Kidney capillary endothelial cell (primary cell): ENCODE measurements at regions not wholly inside any gene's neighbourhood (a gene's known extent, or its start where the extent isn't known, plus 50 kb on each side); places are given as distances from the start of the nearest gene placed in this dataset.
"Not testable (repeated sequence)": the region's sequence is repeated elsewhere in the genome, so short reads cannot be mapped to it uniquely, and the experiment has no call there.

ENCODE experiments used
- DNase-seq: peaks from one replicate; pipeline ENCODE4 v3.0.0-alpha.2; 2018; ENCODE audit warnings: low spot score

DNA sequence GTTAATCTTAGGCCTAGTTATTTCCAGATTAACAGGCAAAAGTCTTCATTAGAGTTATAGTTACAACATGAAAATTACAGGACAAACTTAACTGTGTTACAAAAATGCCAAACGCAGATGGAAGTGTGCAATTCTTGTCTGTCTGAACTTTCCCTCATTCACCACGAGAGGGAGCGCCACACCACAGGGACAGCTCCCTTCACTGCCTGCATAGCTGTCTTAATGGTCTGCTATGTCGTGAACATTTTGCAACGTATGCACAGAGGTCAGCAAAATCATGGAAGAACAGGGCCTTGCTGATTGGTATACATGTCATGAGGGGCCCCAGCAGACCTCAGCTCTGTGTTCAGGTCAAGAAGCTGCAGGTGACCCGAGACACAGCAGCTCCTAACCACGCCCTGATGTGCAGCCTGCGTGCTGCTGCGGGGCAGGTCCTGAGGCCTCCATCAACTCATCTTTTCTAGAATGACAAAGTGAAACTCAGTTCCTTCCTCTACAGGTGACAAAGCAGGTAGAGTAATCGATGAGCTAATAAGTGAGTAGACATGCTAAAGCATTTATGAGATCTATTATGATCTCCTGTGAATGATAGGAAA is 78.8 kb upstream of the ATP8B1 start:
- DNase-seq, result peak; percentile 64

DNA sequence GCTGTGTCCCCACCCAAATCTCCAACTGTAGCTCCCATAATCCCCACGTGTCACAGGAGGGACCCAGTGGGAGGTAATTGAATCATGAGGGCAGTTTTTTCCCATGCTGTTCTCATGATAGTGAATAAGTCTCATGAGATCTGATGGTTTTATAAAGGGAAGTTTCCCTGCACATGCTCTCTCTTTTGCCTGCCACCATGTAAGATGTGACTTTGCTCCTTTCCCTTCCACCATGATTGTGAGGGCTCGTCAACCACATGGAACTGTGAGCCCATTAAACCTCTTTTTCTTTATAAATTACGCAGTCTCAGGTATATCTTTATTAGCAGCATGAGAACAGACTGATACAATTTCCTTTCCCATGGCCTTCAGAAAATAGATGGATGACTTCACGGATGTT is 76.8 kb upstream of the ATP8B1 start:
- not testable (repeated sequence) for DNase-seq

GRCh38 chr18:57869221-57869620 is 66.1 kb upstream of the ATP8B1 start:
- DNase-seq, result no peak

DNA sequence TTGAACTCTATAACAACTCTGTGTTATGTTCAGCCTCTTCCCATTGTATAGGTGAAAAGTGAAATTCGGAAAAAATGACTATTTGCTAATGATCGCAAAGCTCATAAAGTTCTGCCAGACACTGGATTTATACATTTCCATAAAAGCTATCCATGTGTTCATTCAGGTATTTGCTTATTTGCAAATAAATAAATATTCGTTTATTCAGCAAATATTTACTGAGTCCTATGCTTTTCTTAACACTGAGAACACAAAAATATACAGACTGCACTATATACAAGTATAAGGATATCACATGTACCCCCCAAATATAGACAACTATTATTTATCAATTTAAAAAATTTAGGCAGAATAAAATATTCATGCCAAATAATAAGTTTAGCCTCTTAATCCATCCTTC is 63.2 kb upstream of the ATP8B1 start:
- DNase-seq, result no peak

DNA sequence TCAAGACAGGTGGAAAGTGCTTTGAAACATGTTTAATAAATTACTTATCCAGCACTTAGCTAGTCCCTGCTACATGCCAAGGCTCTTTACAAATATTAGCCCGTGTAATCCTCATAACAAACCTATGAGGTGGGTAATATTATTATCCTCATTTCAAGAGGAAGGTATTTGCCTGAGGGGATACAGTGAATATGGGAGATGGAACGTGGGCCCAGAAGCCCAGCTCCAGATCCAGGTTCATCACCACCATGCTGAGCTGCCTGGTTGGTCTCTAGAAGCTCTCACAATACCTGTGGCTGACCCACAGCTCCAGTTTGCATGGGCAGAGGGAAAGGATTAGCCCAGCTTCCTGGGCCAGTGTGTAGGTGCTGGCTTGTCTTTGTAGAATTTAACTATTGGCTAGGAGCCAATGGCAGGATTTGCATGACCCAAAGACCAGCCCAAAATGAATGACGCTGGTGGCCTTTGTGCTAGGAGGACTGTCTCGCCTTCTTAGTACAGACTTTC is 61.6 kb upstream of the ATP8B1 start:
- DNase-seq, result no peak

DNA sequence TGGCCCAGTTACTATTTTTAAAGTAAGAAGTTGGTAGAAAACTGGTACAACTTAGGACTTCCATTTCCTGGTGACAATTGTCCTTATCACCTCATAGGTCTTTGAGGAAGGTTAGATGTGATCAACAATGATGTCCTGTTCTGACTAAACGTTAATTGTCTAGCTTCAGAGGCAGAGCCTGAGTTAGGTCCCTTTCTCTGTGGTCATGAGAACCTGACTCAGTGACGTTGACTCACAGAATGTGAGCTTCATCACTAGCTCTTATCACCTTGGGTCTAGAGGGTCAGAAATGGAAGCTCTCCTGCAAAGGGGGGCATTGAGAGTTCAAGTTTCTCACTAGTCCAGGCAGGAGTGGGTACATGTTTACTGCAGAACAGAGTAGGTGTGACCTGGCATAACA is 60.6 kb upstream of the ATP8B1 start:
- no peak for DNase-seq

- no peak for DNase-seq
These were observed 56.2 kb upstream of the ATP8B1 start for GRCh38 chr18:57859314-57859713.

GRCh38 chr18:57856557-57857280 is 53.6 kb upstream of the ATP8B1 start:
- DNase-seq, result no peak

DNA sequence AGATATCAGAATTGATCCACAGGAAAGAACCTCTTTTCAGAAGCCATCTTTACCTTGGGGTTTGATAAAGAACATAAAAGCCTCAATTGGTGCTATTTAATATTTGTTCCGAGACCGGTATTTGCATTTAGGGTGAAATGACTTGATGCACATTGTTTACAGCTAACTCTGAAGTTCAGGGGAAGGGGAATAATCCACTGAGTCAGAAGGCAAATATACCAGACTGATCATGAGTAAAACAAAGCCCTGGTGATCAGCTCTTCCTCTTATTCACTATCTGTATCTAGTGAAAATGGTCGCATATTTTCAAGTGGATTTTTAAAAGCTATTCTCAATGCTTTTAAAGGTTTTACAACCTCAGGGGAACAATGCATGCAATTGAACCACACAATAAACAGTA is 53.0 kb upstream of the ATP8B1 start:
- DNase-seq, result no peak

- DNase-seq, result no peak
These were observed 52.4 kb upstream of the ATP8B1 start for GRCh38 chr18:57855551-57855950.

DNA sequence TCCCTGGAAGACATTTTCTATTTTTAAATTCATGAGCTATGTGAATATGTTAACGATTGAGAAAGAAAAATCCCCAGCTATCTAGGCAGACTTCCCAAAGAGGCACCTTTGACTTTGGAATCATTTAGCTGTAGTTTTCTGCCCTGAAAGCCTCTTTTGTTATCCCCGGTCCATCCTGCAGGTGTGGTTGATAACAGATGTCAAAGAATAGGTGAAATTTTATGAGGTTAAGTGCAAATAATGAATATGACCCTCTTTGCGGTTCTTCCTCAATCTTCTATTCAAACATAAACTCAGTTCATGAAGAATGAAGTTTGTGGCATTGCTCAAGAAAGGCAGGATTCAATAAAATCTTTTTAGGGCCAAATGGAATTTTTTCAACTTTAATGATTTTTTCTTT is 51.6 kb upstream of the ATP8B1 start:
- DNase-seq, result no peak

GRCh38 chr18:57853864-57854263 is 50.7 kb upstream of the ATP8B1 start:
- DNase-seq, result no peak

- no peak for DNase-seq
These were observed 50.0 kb upstream of the ATP8B1 start for GRCh38 chr18:57853133-57853532.
